Tibial artery (tissue), 4 donors: ENCODE measurements at regions not wholly inside any gene's neighbourhood (a gene's known extent, or its start where the extent isn't known, plus 50 kb on each side); places are given as distances from the start of the nearest gene placed in this dataset.

Experiments
- DNase-seq, 2 donors: peaks; one replicate each; pipeline ENCODE4 v3.0.0-alpha.2; 2019
- H3K27ac ChIP-seq, 2 donors: fragments of 200-600 bp; sonication (generic) in 1 of 2; 1 replicate in 1 of 2; 2 replicates in 1 of 2; pipeline ENCODE4 v1.5.1; 2018 to 2019; ENCODE audit warnings: mild to moderate bottlenecking in 1 of 2
- H3K27me3 ChIP-seq, 2 donors: fragments of 200-600 bp; sonication (generic) in 1 of 2; one replicate each; pipeline versions ENCODE4 v1.5.1 to v1.6.0; 2016 to 2019
- H3K36me3 ChIP-seq, 3 donors: fragments of 200-600 bp; sonication (generic) in 2 of 3; one replicate each; pipeline ENCODE4 v1.5.1; 2016 to 2019; ENCODE audit warnings: mild to moderate bottlenecking in 2 of 3
- H3K4me1 ChIP-seq, 4 donors: fragments of 200-600 bp; sonication (generic) in 2 of 4; 1 replicate in 3 of 4; 2 replicates in 1 of 4; pipeline ENCODE4 v1.5.1; 2016 to 2019
- H3K4me3 ChIP-seq, 2 donors: fragments of 200-600 bp; sonication (generic) in 1 of 2; 1 replicate in 1 of 2; 2 replicates in 1 of 2; pipeline ENCODE4 v1.5.1; 2018 to 2019; ENCODE audit warnings: mild to moderate bottlenecking in 2 of 2
- H3K9me3 ChIP-seq, 3 donors: fragments of 200-600 bp; sonication (generic) in 1 of 3; one replicate each; pipeline ENCODE4 v1.5.1; 2016 to 2019
- intact Hi-C: fragments of 100-400 bp; cut with DNase I; formaldehyde crosslinking; loops from one replicate; pipeline ENCODE4 v1.15.0; 2023; ENCODE audit warnings: low total_unique reads
- TF ChIP-seq, protein P1 (sequence below), 2 experiments: fragments of 200-600 bp in 1 of 2; fragments of 450-650 bp in 1 of 2; IDR thresholded peaks; one replicate each; pipeline ENCODE4 v1.5.1; 2017 to 2019; ENCODE audit warnings: antibody characterized with exemption in 2 of 2, mild to moderate bottlenecking in 1 of 2, moderate library complexity in 1 of 2

DNA sequence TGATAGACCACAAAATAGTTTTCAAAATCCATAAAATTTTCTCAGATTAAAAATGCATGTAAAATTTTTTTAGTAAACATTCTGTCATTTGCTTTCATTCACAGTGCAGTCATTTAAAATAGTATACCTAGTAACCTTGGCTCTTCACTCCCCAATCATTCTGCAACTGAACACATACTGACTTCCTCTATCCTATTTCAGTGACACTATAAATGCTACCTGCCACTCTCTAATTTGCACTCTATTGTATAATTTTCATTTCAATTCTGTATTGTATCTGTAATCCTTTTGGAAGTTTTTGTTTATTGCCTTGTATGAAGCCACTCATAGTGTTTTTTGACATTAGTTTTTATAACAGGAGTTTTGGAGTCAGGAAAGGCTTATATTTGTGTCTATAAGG, 1029.1 kb upstream of the NCAM2 start:
- TF ChIP-seq, protein P1, sequence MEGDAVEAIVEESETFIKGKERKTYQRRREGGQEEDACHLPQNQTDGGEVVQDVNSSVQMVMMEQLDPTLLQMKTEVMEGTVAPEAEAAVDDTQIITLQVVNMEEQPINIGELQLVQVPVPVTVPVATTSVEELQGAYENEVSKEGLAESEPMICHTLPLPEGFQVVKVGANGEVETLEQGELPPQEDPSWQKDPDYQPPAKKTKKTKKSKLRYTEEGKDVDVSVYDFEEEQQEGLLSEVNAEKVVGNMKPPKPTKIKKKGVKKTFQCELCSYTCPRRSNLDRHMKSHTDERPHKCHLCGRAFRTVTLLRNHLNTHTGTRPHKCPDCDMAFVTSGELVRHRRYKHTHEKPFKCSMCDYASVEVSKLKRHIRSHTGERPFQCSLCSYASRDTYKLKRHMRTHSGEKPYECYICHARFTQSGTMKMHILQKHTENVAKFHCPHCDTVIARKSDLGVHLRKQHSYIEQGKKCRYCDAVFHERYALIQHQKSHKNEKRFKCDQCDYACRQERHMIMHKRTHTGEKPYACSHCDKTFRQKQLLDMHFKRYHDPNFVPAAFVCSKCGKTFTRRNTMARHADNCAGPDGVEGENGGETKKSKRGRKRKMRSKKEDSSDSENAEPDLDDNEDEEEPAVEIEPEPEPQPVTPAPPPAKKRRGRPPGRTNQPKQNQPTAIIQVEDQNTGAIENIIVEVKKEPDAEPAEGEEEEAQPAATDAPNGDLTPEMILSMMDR (IDR thresholded peaks at IDR 0.05) = no peak

DNA sequence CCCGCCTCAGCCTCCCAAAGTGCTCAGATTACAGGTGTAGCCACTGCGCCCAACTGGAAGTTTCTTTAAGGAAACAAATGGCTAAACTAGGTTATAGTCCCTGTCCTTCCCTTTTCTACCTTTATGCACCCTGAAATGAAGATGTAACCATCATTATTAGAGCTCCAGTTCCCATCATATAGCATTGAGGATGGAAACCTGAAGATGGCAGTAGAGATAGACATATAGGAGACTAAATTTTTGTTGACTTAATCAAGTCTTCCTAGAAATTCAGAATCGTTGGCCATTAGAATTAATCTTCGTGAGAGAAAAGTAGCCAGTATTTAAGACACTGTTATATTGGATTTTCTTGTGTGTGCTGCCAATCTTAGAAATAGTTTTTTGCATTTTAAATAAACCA, 1016.3 kb upstream of the NCAM2 start:
- Histone ChIP-seq H3K4me3 (no peak overlapping the region), H3K9me3 (no peaks in the 10 kb centered on the region), H3K4me1 (no peaks in the 10 kb centered on the region), H3K27me3 (no peaks in the 10 kb centered on the region), H3K27ac (no peak overlapping the region), H3K36me3 (no peaks in the 10 kb centered on the region)
- intact Hi-C loops = no loop called here
- TF ChIP-seq, protein P1 (IDR thresholded peaks at IDR 0.05) = no peak
- no peak for DNase-seq

More for the DNA sequence above, 1029.1 kb upstream of the NCAM2 start:
- H3K4me1 ChIP-seq = no peaks in the 10 kb centered on the region
- no peak overlapping the region for H3K4me3 ChIP-seq
- H3K27ac ChIP-seq = no peak overlapping the region
- intact Hi-C loops = no loop called here
- DNase-seq = no peak
- peaks cover 0 to 6% (median 0%) of the 10 kb centered on the region in 3 donors for H3K9me3 ChIP-seq
- no peaks in the 10 kb centered on the region for H3K36me3 ChIP-seq
- H3K27me3 ChIP-seq = no peaks in the 10 kb centered on the region

DNA sequence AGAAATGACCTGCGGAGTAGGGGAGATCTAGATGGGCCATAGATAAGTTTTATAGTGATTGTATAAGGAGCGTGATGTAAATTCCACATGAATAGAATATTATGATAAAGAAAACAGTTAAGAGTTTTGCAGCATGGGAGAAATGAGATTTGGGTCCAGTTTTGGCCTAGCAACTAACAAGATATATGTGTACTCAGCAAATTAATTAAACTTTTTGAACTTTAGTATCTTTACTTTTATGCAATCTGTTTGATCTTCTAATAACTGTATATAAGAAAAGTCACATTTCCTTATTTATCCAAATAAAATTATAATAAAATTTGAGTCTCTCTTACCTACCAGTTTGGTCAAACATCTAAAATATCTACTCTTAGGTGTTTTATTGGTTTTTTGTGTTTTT, 1011.8 kb upstream of the NCAM2 start:
- H3K4me1 ChIP-seq = no peaks in the 10 kb centered on the region
- H3K36me3 ChIP-seq = no peaks in the 10 kb centered on the region
- intact Hi-C loops = no loop called here
- TF ChIP-seq, protein P1 (IDR thresholded peaks at IDR 0.05) = no peak
- H3K4me3 ChIP-seq = no peak overlapping the region
- H3K27ac ChIP-seq = no peak overlapping the region
- no peak for DNase-seq
- no peaks in the 10 kb centered on the region for H3K27me3 ChIP-seq
- H3K9me3 ChIP-seq = no peaks in the 10 kb centered on the region

DNA sequence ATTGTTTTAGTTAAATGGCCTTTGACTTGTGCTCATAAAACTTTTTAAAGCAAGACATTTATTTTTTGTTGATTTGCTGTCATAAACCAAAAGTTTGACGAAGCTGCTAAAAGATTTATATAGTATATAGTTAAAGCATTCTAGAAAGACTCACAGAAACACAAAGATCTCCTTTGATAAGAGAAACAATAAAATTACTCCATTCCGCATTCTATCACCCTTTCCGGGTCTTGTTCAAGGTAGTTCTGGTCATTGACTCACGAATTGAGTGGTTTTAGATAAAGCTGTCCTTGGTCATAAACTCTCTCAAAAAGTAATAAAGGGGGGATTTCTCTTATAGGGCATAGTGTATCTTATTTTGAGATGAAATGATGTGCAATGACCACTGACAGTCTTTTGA, 1010.5 kb upstream of the NCAM2 start:
- Histone ChIP-seq H3K4me3 (no peak overlapping the region), H3K27me3 (no peaks in the 10 kb centered on the region), H3K27ac (no peak overlapping the region), H3K36me3 (no peaks in the 10 kb centered on the region), H3K9me3 (no peaks in the 10 kb centered on the region), H3K4me1 (no peaks in the 10 kb centered on the region)
- DNase-seq = no peak
- TF ChIP-seq, protein P1 (IDR thresholded peaks at IDR 0.05) = no peak
- intact Hi-C loops = no loop called here

DNA sequence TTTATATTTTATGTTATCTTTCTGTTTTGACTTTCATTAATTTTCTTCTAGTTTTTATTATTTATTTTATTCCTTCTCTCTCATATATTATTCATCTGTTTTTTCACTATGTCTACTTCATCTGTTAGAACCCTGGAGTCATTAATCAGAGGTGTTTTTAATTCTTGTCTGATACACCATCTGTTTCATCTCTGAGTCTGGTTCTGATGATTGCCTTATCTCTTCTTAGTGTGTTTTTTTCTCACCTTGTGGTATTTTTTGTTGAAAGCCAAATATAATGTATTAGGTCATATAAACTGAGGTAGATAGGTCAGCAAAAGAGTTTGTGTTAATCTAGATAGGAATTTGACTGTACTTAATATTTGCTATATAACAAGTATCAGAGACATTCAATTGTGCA, 1005.7 kb upstream of the NCAM2 start:
- H3K4me3 ChIP-seq = no peak overlapping the region
- no peak for DNase-seq
- H3K27me3 ChIP-seq = no peaks in the 10 kb centered on the region
- no peaks in the 10 kb centered on the region for H3K9me3 ChIP-seq
- TF ChIP-seq, protein P1 (IDR thresholded peaks at IDR 0.05) = no peak
- no peak overlapping the region for H3K27ac ChIP-seq
- H3K36me3 ChIP-seq = no peaks in the 10 kb centered on the region
- H3K4me1 ChIP-seq = no peaks in the 10 kb centered on the region
- intact Hi-C loops = no loop called here

DNA sequence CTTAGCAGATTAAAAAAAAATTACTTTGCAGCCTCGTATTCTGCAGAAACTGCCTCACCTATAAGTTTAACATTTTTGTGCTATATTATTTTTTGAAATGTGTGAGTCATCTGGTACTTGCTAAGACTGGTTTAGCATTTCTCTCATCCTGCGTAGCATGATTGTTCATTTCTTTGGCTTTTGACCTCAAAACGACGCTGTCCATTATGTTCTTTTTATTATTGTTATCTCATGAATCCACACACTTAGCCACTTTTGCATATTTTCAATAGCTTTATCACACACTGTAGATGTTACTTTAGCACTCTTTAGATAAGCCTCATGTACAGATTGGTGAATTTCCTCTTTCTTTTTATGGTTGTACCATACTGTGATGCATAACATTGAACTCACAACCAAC, 1004.9 kb upstream of the NCAM2 start:
- H3K9me3 ChIP-seq = no peaks in the 10 kb centered on the region
- TF ChIP-seq, protein P1 (IDR thresholded peaks at IDR 0.05) = no peak
- DNase-seq = no peak
- no peaks in the 10 kb centered on the region for H3K4me1 ChIP-seq
- H3K4me3 ChIP-seq = no peak overlapping the region
- H3K36me3 ChIP-seq = no peaks in the 10 kb centered on the region
- H3K27ac ChIP-seq = no peak overlapping the region
- intact Hi-C loops = no loop called here
- no peaks in the 10 kb centered on the region for H3K27me3 ChIP-seq
